HG02943 (cell line): ENCODE measurements at regions not wholly inside any gene's neighbourhood (a gene's known extent, or its start where the extent isn't known, plus 50 kb on each side); places are given as distances from the start of the nearest gene placed in this dataset.

Experiments used
- ATAC-seq: cut with Tn5 transposase; IDR thresholded peaks from one replicate; pipeline ENCODE4 v1.9.1; 2021; ENCODE audit warnings: mild to moderate bottlenecking, low read depth, moderate library complexity; ENCODE audit not compliant: unreplicated experiment

DNA sequence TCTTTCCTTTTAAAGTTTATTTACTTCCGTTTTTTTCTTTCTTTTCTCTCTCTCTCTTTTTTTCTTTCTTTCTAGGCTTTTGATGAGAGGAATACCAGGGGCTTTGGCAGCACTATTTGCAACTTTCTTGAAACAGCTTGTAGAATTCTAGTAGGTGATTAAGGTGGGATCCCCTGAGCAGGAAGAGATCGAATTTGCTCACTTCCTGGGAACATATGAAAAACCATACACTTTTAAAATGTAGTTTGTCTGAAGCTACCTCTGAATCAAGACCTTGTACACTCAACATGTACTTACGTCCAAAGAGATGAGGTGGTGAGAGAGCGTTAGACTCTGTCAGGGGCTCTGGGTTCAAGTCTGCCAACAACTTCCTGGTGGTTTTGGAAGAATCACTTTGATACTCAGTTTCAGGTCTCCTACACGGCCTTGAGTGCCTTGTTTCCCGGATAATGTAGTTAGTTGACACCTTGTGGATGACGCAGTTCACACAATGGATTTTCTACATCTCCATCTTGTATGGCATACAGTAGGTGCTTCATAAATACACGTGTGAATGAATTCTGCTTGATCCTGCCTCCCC, 229.1 kb downstream of the MYCN start:
- no peak for ATAC-seq

DNA sequence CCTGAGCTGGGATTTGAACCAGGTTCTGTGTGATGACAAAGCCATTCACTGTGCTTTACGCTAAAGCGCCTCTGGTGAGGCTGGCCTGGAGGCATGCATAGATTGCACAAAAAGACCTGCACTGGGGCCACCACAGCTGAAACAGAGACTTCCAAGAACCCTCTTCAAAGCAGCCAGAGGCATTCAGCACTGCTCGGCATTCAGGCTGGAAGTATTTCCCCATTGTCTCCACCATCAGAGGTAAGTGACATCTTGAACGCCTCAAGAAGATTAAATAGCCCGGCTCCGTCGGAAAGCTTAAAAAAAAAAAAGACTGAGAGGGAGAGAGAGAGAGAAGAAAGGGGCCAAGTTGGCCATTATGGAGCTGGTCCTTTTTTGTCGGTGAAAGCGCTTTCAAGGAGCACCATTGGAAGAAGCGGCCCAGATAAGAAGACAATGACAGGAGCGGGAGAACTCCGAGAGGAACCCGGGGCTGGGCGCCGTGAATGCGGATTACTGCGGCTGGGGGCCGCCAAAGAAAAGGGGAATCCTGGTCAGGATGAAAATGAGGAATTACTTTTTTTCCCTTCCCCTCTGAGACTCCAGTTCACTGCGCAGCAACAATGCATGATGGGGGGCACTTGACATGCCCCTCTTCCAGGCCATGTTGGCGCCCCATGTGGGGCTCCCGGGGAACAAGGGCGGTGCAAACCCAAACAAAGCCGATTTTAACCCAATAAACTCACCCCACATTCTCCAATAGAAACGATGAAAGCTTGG, 228.3 kb downstream of the MYCN start:
- ATAC-seq = no peak

DNA sequence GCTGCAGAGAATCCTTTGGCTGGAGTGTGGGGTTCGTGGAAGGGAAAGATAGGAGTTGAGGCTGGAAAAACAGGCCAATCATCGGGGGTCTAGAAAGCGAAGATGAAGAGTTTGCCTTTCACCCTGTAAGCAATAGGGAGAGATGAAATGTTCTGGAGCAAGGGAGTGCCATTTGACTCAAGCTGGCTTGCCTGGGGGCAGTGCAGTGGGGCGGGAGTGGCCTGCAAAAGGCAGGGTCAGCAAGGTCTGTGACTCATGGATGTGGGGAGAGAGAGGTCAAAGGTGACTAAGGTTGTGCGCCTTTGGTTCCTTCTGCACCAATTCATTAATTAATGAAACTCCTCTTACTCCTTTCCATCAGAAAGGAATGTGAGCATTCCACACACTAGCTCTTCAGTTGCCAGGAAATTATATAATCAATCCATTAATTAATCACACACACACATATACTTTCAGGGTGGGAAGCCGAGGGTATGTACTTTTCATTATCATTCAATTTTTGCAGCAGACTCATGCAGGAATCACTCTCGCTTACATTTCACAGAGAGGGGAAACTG, 227.6 kb downstream of the MYCN start:
- ATAC-seq = no peak

DNA sequence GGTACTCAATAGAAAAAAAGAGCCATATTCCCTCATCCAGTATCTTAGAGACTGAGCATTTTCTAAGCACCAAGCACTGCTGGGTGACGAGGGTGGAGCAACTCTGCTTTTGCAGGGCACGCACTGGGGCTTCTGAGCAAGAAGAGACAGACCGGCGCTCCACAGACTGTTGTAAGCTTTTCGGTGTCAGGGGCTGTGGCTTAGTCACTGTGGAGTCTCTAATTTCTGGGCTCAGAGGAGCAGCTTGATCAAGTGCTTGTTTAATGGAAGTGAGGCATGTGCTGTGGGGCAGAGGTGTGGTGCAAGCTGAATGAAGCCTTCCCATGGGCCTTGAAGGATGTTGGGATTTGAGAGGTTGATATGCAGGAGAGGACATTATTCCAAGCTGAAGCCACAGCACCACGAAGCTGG, 227.1 kb downstream of the MYCN start:
- no peak for ATAC-seq

DNA sequence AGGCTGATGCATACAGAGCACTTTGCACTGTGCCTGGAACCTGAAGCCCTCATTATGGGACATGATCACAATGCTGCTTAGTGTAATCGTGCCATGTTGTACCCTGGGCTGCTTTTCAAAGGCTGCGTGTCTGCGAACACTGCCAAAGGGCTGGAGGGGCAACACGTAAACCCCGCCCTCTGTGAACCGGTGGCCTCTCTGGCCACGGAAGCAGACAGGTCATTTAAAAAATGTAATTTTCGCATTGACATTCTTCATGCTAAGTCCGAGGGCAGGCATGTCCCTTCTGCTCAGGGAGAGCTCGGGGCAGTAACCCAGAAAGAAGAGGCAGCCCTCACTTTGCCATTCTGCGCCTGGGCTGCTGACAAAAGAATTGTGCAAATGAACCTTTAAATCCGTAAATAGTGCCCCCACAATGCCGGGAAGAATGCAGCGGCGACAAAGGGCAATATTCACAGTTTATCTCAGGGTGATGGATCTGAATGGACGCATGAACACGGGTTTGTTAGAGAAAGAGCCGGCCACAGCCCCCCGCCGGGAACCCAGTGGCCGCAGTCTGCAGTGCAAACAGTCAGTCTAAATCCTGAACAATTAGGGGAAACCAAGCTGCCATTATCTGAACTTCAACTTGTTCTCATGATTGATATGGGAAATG, 226.1 kb downstream of the MYCN start:
- ATAC-seq = no peak

DNA sequence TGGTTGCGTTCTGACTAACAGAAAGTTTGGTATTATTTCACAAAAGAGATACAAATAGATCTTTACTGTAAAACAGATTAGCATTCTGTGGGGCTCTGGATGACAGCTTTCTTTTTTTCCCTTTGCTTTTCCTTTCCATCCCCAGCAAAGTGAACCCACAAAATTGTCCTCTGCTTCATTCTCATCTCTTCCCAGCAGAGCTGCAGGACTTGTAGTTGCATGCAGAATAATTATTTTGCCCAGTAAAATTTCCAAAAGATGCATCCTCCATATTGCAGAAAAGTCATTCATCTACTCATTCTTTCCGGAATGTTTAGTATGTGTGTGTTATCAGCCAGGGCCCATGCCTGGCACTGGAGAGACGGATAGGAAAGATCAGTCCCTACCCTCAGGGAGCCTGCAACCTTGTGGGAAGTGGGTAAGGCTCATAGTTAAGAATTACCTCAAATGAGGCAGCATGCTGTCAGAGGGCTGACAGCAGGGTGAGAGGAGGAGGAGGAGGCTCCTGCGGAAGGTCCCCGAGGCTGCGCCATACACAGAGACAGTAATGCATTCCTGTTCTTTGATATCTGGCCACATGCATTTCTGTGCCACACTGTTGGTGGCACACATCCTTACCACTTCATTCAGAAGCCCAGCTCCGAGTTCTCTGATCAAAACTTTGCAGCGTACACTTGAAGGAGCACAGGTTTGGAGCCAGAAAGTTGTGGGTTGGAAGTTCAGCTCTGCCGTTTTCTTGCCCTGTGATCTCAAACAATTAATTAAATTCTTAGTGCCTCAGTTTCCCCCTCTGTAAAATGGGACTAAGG, 225.4 kb downstream of the MYCN start:
- no peak for ATAC-seq

DNA sequence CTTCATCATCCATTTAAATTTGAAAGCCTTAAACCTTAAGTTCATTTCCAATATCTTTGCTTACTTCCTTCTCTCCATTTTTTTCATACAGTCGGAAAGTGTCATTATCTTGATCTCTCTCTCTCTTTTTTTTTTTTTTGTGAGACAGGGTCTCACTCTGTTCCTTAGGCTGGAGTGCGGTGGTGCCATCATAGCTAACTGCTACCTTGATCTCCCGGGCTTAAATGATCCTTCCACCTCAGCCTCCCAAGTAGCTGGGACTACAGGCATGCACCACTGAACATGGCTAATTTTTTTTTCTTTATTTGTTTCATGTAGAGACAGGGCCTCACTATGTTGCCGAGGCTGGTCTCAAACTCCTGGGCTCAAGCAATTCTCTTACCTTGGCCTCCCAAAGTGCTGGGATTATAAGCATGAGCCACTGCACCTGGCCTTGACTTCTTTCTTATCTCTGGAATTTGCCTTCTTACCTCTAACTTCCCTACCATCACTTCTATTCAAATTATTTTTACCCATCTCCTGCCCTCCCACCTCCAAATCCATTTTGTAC, 222.2 kb downstream of the MYCN start:
- no peak for ATAC-seq

DNA sequence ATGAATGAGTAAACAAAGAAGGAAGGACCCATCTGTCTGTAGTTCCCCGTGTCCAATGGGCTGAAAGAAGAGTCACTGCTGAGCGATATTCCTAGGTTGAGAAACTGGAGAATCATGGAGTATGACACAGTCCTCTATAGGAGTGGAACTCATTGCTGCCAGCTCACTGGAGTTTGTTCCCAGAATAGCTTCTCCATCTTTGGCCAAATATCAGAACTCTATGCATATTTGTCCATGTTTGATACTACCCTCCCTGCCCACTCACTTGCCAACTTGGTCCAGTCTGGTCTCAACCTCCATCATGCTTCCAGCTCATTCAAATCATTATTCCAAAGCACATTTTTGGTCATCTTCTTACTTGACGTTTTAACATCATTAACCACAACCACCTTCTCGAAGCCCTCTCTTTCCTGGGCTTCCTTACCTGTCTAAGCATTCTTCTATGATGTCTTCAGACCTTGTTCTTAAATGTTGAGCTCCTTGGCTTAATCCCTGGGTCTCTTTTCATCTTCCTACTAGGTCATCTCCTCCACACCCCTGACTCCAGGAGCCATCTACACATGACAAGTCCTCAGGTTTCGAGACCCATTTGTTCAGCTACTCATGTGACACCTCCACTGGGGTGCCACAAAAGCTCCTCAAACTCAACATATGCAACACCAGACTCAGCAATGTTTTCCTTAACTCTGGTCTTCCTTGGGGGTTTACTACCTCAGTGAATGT, 221.6 kb downstream of the MYCN start:
- ATAC-seq = no peak

DNA sequence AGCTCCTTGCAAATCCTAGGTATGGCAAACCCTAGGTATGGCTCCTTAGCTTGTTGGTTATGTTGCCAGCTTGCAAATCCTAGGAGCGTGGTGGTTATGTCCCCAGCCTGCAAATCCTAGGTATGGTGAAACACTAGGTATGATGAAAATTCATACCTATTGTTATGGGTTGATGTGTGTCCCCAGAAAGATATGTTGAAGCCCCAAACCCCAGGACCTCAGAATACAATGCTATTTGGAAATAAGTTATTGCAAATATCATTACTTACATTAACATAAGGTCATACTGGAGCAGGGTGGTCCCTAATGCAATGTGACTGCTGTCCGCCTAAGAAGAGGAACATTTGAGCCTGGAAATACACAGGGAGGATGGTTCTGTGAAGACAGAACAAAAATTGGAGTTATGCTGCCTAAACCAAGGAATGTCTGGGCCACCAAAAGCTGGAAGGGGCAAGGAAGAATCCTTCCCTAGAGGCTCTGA, 220.8 kb downstream of the MYCN start:
- no peak for ATAC-seq

DNA sequence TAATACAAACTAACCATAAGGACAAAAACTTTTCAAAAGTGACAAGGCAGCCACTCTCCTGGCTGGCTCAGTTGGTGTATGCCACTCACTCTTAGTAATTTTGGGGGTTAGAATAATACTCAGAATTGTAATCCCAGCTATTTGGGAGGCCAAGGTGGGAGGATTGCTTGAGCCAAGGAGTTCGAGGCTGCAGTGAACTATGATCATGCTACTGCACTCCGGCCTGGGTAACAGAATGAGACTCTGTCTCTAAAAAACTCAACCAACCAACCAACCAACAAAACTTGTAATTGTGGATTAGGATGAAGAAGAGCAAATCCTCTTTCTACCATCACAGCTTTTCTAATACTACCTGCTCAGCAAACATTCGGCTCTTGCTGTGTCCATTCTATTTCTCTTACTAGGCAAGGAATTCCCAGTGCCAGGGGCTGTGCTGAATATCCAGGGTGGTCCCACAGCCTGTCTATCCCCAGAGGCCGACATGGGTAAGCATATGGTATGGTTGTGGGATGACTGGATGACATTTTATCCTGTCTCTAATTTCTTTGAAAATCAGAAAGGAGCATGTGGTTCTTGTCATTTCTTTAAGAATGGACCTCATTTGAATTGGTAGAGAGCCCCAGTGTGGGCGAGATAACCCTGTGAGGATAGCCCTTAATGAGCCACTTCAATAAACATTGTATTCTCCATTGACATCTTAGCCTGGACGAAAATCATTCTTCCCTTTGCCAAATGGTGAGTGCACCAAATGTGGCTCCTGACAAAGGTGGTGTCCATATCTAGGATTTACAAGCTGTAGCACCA, 220.1 kb downstream of the MYCN start:
- ATAC-seq = no peak

DNA sequence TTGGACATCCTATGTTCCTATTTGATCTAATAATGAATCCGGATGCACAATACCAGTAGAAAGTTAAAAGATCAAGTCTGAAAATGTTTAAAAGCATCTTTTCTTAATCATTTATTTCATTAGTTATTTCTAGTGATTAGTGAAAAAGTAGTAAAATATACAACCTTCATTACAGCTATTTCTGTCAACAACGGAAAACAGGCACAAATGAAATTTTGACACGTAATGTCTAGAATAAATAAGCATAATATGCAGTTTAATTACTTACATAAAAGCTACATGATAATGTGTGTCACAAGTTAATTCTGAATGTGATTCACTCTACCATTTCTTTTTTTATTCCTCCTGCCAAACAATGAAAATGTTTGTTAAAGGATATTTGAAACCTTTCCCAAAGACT, 216.1 kb downstream of the MYCN start:
- no peak for ATAC-seq

DNA sequence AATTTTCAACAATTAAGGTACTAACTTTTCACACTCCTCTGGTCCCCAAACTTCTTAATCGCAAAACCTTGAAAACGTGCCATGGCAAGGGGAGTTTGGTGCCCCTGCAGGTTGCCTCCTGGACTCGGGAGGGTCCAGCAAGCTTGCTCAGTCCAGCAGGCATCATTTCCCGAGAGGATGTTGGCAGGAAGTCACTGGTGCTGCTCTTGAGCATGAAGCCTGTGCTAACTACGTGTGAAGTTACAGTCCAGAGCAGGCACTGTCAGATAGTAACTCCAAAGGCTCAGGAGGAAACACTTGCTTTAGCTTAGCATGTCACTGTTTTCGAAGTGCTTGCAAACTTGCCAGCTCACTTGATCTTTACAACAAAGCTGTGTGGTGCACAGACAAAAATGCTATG, 215.4 kb downstream of the MYCN start:
- no peak for ATAC-seq

DNA sequence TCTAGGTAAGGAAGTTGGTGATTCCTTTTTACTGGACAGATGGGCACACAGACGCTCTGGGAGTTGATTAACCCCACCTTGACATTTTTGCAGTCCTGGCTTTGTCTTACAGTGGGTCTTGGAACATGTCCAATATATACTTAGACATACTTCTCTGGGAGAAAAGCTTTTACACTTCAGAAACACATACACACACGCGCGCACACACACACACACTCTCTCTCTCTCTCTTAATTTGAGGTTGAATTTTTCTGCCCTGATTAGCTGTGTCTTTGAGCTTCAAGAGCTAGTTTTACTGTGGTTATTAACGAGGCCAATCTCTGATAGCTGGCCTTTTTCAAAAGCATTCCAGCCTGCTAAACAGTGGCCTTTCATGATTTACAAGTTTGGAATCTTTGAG, 215.0 kb downstream of the MYCN start:
- ATAC-seq = no peak

DNA sequence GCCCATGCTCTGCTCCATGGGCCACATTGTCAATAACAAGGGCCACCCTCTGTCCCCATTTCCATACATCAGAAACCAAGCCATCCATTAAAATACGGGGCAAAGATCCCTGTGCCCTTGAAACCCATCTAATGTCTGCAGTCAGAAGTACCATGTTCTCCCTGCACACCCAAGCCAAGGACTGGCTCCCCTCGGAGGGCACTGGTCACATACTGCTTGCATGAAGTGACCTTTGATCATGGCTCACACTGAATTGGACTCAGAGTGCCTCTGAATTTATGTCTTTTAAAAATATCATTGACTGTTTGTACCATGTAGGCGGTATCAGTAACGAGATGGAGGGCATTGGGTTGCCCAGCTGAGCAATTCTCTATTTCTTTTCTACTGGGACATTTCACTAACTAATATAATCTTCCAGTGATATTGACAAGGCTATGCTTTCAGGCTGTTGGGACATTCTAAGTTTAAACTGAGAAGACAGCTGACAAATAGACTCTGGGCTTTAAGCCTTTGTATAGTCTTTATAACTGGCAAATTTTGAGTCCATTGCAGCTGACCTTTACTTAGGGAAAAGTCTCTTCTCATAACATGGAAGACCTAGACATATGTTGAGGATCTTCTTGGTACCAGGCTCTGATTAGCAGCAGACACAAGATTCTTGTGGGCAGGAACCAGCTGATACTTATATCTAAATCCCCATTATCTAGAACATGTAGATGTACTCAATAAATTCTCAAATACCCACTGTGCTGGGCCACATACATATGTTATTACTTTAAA, 214.3 kb downstream of the MYCN start:
- ATAC-seq = no peak

DNA sequence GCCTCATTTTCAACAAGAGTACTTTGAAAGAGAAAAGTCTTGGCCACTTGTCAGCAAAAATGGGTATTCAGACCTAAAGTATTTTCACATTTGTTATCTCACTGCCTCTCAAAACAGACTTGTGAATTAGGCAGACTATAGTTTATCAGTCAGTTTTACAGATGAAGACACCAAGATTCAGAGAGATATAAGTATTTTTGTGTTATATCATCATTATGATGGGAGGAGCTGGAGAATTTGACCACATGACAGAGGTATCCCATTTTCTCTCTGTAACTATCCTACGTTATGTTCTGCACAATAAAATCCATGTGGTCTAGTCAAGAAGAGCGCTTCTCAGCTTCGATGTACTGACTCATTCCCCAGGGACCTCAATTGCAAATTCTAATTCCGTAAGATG, 213.7 kb downstream of the MYCN start:
- no peak for ATAC-seq

DNA sequence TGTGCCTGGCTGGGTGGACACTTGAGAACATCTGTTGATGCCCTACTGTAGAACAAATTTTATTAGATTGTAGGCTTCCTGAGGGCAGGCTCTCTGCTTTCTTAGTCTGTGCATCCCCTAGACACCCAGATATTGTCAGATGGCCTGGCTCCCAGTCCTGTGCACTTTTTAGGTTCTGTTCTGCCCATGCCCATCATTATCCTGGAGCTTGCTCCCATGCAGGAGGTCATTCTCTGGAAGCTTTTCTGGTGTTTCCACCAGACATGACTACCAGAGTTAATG, 213.3 kb downstream of the MYCN start:
- no peak for ATAC-seq

DNA sequence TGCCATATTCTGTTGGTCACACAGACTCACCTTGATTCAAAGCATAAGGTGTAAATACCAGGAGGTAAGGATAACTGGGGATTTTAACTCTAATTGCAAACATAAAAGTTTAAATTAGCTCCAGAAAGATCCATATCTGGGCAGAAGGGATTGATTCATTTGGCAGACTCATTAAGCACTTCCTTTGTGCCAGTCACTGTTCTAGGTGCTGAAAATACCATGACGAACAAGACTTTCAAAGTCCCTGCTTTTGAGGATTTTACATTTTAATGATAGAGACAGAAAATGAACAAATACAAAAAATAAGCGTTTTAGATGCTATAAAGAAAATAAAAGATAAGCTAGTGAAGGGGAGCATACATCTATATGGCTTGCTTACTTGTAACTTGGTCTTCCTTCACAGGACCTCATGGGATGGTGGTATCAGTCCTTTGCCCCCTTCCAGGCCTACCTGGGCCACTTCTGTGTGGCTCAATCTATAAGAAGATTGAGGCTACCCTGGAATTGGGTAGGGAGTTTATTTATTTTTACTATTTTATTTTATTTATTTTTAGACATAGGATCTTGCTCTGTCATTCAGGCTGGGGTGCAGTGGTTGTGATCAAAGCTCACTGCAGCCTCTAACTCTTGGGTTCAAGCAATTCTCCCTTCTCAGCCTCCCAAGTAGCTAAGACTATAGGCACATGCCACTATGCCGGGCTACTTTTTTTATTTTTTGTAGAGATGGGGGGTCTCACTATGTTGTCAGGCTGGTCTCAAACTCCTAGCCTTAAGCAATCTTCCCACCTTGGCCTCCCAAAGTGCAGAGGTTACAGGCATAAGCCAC, 212.8 kb downstream of the MYCN start:
- no peak for ATAC-seq
